MG63 (cell line): ENCODE measurements at regions not wholly inside any gene's neighbourhood (a gene's known extent, or its start where the extent isn't known, plus 50 kb on each side); places are given as distances from the start of the nearest gene placed in this dataset.
A peak's percentile ranks its signal among the peaks of the same experiment; 100 is the strongest.

Experiments
- DNase-seq: peaks from one replicate; pipeline ENCODE4 v3.0.0-alpha.2; 2020
- H3K27me3 ChIP-seq: fragments of 250-450 bp; sonication (Bioruptor Pico); 2 replicates; pipeline ENCODE4 v1.5.1; 2020; ENCODE audit warnings: mild to moderate bottlenecking, moderate library complexity
- H3K36me3 ChIP-seq: fragments of 250-450 bp; sonication (Bioruptor Pico); 2 replicates; pipeline ENCODE4 v1.5.1; 2020; ENCODE audit warnings: mild to moderate bottlenecking, moderate library complexity
- H3K4me3 ChIP-seq: fragments of 250-450 bp; sonication (Bioruptor Pico); 2 replicates; pipeline ENCODE4 v1.5.1; 2020; ENCODE audit warnings: mild to moderate bottlenecking, moderate library complexity
- H3K9me3 ChIP-seq: fragments of 250-450 bp; sonication (Bioruptor Pico); 2 replicates; pipeline ENCODE4 v1.5.1; 2020; ENCODE audit warnings: mild to moderate bottlenecking, moderate library complexity

DNA sequence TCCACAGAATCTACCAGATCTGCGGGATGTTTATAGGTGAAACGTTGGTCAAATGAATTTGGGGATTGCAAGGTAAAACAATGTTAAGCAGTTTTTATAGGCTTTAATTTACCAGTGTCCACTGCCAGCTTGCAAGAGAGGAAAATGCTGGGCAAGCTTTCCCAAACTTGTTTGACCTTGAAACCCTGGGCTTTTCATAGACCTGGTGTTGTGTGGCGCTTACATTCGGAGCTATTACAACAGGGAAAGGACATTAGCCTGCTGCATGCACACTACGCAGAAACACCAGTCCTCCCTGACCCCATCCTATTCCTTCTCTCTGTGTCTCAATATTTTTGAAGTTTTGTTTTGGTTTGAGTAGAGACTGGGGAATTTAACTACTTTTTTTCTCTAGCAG, 59.6 kb upstream of the AGPS start:
- H3K36me3 ChIP-seq: no peaks in the 10 kb centered on the region

DNA sequence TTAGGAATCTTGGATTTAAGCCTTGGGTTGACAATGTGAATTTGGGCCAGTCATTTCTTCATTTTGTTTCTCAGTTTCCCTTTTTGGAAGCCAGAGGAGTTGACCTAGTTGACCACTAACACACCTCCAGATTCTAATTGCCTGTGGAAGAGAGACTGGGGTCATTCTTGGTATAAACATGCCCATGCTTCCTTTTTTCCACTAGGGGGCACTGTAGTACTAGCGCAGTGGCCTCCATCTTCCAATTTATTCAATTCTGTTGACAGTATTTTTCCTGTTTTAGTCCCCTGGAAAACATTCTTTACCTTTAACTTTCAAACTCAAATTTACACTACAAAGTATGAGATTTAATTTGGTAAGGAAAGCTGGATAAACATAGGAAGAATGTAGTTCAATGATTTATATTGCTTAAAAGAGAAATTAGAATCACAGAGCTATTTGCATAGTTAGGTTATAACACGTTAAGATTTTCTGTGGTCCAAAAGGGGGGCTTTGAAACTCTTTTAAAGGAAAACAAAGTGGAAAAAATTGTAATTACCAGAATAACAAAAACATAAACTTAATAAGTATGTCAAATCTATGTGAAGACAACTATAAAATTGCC, 57.5 kb upstream of the AGPS start:
- no peaks in the 10 kb centered on the region for H3K27me3 ChIP-seq
- no peaks in the 10 kb centered on the region for H3K9me3 ChIP-seq
- H3K36me3 ChIP-seq: no peaks in the 10 kb centered on the region
- no peak overlapping the region for H3K4me3 ChIP-seq
- DNase-seq: no peak

More for the DNA sequence above, 59.6 kb upstream of the AGPS start:
- Histone ChIP-seq H3K27me3 (no peaks in the 10 kb centered on the region), H3K9me3 (no peaks in the 10 kb centered on the region), H3K4me3 (no peak overlapping the region)
- no peak for DNase-seq

DNA sequence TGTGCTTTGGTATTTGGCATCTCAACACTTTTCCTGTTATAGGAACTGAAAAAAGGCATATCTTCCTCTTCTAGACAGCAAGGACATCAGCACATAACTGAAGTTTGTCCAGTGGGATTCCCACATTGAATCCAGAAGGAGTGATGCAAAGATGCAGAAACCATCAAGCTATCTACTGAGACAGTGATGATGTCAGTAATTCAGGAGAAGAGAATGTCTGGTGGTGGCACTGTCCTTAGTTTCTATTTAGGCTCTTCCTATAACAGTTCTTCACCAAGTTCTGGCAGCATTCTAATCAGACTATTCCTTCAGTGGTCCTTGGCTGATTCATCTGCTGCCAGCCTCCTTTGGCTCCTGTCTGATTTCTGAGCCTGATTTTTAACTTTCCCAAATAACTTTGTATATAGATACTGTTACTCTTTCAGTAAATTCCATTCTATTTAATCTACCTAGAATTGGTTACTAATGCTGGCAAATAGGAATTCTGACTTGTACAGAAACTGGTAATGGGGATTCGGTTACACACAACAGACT, 56.6 kb upstream of the AGPS start:
- no peak for DNase-seq

DNA sequence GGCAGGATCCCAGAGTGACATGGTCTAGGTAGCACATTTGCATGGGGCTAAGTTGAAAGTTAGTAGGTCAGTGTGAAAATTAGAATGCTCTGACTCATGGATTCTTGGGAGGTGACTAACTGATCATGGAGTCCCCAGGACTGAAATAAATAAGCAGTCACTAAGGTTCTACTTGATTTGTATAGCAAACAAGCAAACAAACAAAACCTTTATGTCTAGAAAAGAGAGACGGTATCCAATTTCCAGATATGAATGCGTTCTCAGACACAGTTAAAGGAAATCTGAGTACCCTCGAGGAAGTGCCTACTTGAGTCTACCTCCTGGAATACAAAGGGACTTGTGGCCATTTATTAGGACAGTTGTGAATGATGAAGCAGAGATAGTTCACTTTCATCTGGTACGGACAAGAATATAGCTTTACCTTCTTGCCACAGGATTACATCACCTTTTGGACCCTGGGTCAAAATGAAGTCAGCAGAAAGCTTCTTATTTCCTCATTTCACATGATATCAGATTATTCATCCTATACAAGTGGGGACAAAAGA, 54.3 kb upstream of the AGPS start:
- peak; percentile 23 for DNase-seq
- Histone ChIP-seq H3K9me3 (no peaks in the 10 kb centered on the region), H3K4me3 (no peak overlapping the region), H3K36me3 (no peaks in the 10 kb centered on the region), H3K27me3 (no peaks in the 10 kb centered on the region)

More for the DNA sequence above, 56.6 kb upstream of the AGPS start:
- H3K4me3 ChIP-seq: no peak overlapping the region
- no peaks in the 10 kb centered on the region for H3K36me3 ChIP-seq
- no peaks in the 10 kb centered on the region for H3K9me3 ChIP-seq
- no peaks in the 10 kb centered on the region for H3K27me3 ChIP-seq

DNA sequence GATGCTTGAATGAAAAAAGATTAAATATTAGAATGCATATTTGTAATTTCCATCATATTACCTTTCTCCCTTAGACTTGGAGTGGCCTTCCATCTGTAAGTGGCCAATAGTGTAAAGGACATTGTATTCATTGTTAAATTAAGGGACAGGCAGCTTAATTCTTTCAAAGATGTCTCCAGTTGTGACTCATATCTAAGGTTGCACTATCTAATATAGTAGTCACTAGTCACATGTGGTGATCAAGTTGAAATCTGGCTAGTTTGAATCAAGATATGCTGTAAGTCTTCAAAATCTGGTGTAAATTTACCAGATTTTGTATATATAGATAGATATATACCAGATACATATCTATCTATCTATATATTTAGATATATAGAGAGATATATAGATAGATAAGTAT, 52.4 kb upstream of the AGPS start:
- no peaks in the 10 kb centered on the region for H3K36me3 ChIP-seq
- no peak for DNase-seq
- H3K27me3 ChIP-seq: no peaks in the 10 kb centered on the region
- no peak overlapping the region for H3K4me3 ChIP-seq
- no peaks in the 10 kb centered on the region for H3K9me3 ChIP-seq

DNA sequence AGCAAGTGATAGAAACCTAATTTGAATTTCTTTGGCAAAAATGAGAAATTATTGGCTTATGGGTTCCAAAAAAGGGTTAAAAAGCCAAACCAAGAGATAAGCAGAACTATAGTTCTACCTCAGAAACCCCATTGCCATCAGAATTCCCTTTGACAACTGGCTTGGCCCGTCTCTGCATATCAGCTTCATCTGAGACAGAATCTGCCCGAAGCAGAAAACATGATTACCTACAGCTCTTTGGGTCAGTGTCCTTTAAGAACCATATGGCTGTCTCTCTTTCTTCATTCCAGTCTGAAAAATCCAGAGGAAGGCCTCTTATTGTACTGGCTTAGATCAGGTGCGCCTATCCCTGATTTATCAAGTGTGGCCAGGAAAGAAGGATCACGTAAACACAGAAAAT, 49.8 kb upstream of the AGPS start:
- Histone ChIP-seq H3K27me3 (no peaks in the 10 kb centered on the region), H3K9me3 (no peaks in the 10 kb centered on the region), H3K36me3 (no peaks in the 10 kb centered on the region), H3K4me3 (no peak overlapping the region)
- DNase-seq: no peak
